ENCODE measurements at regions not wholly inside any gene's neighbourhood (a gene's known extent, or its start where the extent isn't known, plus 50 kb on each side); places are given as distances from the start of the nearest gene placed in this dataset.

- Histone ChIP-seq H3K36me3 (ENCODE audit: insufficient read depth, low read length) (no peaks in the 10 kb centered on the region), H3K4me3 (ENCODE audit: low read length in 2 of 2) (no peak overlapping the region), H3K9me3 (ENCODE audit: control insufficient read depth in 1 of 2, low read length in 2 of 2) (no peaks in the 10 kb centered on the region), H3K27me3 (ENCODE audit: insufficient read depth, low read length) (no peaks in the 10 kb centered on the region), H3K27ac (ENCODE audit: low read depth, low read length) (no peak overlapping the region), H3K4me1 (ENCODE audit: insufficient read depth, low read length) (no peaks in the 10 kb centered on the region)
- Mint-ChIP-seq H3K27ac (no peak overlapping the region), H3K4me1 (no peaks in the 10 kb centered on the region), H3K4me3 (no peak overlapping the region), H3K9me3 (peaks cover 0 to 1% (median 0%) of the 10 kb centered on the region in 8 donors), H3K36me3 (no peaks in the 10 kb centered on the region), H3K27me3 (peaks cover 0 to 2% of the 10 kb centered on the region in 2 donors)
- intact Hi-C loops (cut with micrococcal nuclease), result no loop called here
- no peak for DNase-seq
- ChIA-PET POLR2A (ENCODE audit: partially characterized antibody) (no interaction called here), CTCF (ENCODE audit: partially characterized antibody) (no interaction called here)
Measured at GRCh38 chr4:123844374-123844773, 447.8 kb downstream of the SPRY1 start.

DNA sequence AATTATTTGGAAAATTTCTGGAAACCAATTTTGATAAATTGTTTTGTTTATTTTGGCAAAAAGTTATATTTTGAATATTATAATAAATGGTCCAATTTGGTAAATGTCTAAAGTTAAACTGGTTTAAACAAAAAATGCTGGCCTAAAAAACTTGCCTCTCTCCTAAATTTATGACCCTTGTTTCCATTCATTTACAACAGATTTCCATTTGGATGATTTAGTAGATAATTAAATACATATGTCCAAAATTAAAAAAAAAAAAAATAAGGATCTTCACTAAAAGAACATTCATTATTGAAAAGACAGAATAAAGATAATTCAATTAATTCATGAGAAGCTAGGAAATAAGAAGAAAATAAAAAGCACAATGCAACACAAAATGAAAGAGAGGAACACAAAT is 449.5 kb downstream of the SPRY1 start:
- POLR2A ChIA-PET (ENCODE audit: partially characterized antibody), result no interaction called here
- no peaks in the 10 kb centered on the region for H3K9me3 ChIP-seq (ENCODE audit: control insufficient read depth in 1 of 2, low read length in 2 of 2)

DNA sequence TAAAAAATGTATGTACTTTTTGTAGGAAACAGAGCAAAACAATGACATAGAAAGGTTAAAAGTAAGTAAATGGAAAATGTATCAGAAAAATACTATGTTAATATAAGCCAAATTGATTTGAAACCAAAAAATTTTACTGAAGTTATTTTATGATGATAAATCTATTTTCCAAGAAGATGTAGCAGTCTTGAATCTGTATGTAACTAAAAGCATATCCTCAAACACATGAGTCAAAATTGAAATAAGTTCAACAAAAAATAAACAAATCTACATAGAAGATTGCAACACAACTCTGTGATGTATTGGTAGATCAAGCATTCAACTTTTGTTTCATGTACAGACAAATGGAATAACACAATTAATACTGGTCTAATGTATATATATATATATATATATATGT is 450.0 kb downstream of the SPRY1 start:
- intact Hi-C loops (cut with micrococcal nuclease), result no loop called here
- no peak overlapping the region for H3K27ac Mint-ChIP-seq
- H3K9me3 Mint-ChIP-seq, result peaks cover 0 to 1% (median 0%) of the 10 kb centered on the region in 8 donors
- H3K27me3 Mint-ChIP-seq, result peaks cover 0 to 2% of the 10 kb centered on the region in 2 donors
- Histone ChIP-seq H3K4me3 (ENCODE audit: low read length in 2 of 2) (no peak overlapping the region), H3K27ac (ENCODE audit: low read depth, low read length) (no peak overlapping the region), H3K9me3 (ENCODE audit: control insufficient read depth in 1 of 2, low read length in 2 of 2) (no peaks in the 10 kb centered on the region), H3K36me3 (ENCODE audit: insufficient read depth, low read length) (no peaks in the 10 kb centered on the region), H3K27me3 (ENCODE audit: insufficient read depth, low read length) (no peaks in the 10 kb centered on the region), H3K4me1 (ENCODE audit: insufficient read depth, low read length) (no peaks in the 10 kb centered on the region)
- H3K4me3 Mint-ChIP-seq, result no peak overlapping the region
- H3K36me3 Mint-ChIP-seq, result no peaks in the 10 kb centered on the region
- ChIA-PET CTCF (ENCODE audit: partially characterized antibody) (no interaction called here), POLR2A (ENCODE audit: partially characterized antibody) (no interaction called here)
- DNase-seq, result no peak
- no peaks in the 10 kb centered on the region for H3K4me1 Mint-ChIP-seq

More for the DNA sequence above, 449.5 kb downstream of the SPRY1 start:
- no peaks in the 10 kb centered on the region for H3K36me3 Mint-ChIP-seq
- Histone ChIP-seq H3K36me3 (ENCODE audit: insufficient read depth, low read length) (no peaks in the 10 kb centered on the region), H3K27ac (ENCODE audit: low read depth, low read length) (no peak overlapping the region), H3K27me3 (ENCODE audit: insufficient read depth, low read length) (no peaks in the 10 kb centered on the region), H3K4me1 (ENCODE audit: insufficient read depth, low read length) (no peaks in the 10 kb centered on the region), H3K4me3 (ENCODE audit: low read length in 2 of 2) (no peak overlapping the region)
- no peaks in the 10 kb centered on the region for H3K4me1 Mint-ChIP-seq
- H3K4me3 Mint-ChIP-seq, result no peak overlapping the region
- H3K27ac Mint-ChIP-seq, result no peak overlapping the region
- peaks cover 0 to 2% of the 10 kb centered on the region in 2 donors for H3K27me3 Mint-ChIP-seq
- CTCF ChIA-PET (ENCODE audit: partially characterized antibody), result no interaction called here
- peaks cover 0 to 1% (median 0%) of the 10 kb centered on the region in 8 donors for H3K9me3 Mint-ChIP-seq
- no peak for DNase-seq
- intact Hi-C loops (cut with micrococcal nuclease), result no loop called here

GRCh38 chr4:123848606-123849005 is 452.0 kb downstream of the SPRY1 start:
- H3K4me3 Mint-ChIP-seq, result no peak overlapping the region
- Histone ChIP-seq H3K9me3 (ENCODE audit: control insufficient read depth in 1 of 2, low read length in 2 of 2) (no peaks in the 10 kb centered on the region), H3K4me3 (ENCODE audit: low read length in 2 of 2) (no peak overlapping the region), H3K27ac (ENCODE audit: low read depth, low read length) (no peak overlapping the region), H3K4me1 (ENCODE audit: insufficient read depth, low read length) (no peaks in the 10 kb centered on the region), H3K36me3 (ENCODE audit: insufficient read depth, low read length) (no peaks in the 10 kb centered on the region), H3K27me3 (ENCODE audit: insufficient read depth, low read length) (no peaks in the 10 kb centered on the region)
- peaks cover 0 to 1% (median 0%) of the 10 kb centered on the region in 8 donors for H3K9me3 Mint-ChIP-seq
- H3K36me3 Mint-ChIP-seq, result no peaks in the 10 kb centered on the region
- H3K27ac Mint-ChIP-seq, result no peak overlapping the region
- H3K4me1 Mint-ChIP-seq, result no peaks in the 10 kb centered on the region
- peaks cover 0 to 2% of the 10 kb centered on the region in 2 donors for H3K27me3 Mint-ChIP-seq
- ChIA-PET POLR2A (ENCODE audit: partially characterized antibody) (no interaction called here), CTCF (ENCODE audit: partially characterized antibody) (no interaction called here)
- no peak for DNase-seq
- intact Hi-C loops (cut with micrococcal nuclease), result no loop called here

GRCh38 chr4:123849495-123849894 is 452.9 kb downstream of the SPRY1 start:
- H3K36me3 Mint-ChIP-seq, result no peaks in the 10 kb centered on the region
- Histone ChIP-seq H3K4me3 (ENCODE audit: low read length in 2 of 2) (no peak overlapping the region), H3K27me3 (ENCODE audit: insufficient read depth, low read length) (no peaks in the 10 kb centered on the region), H3K36me3 (ENCODE audit: insufficient read depth, low read length) (no peaks in the 10 kb centered on the region), H3K4me1 (ENCODE audit: insufficient read depth, low read length) (no peaks in the 10 kb centered on the region), H3K9me3 (ENCODE audit: control insufficient read depth in 1 of 2, low read length in 2 of 2) (no peaks in the 10 kb centered on the region), H3K27ac (ENCODE audit: low read depth, low read length) (no peak overlapping the region)
- no peaks in the 10 kb centered on the region for H3K4me1 Mint-ChIP-seq
- H3K27me3 Mint-ChIP-seq, result peaks cover 0 to 2% of the 10 kb centered on the region in 2 donors
- ChIA-PET POLR2A (ENCODE audit: partially characterized antibody) (no interaction called here), CTCF (ENCODE audit: partially characterized antibody) (no interaction called here)
- H3K4me3 Mint-ChIP-seq, result no peak overlapping the region
- no peak for DNase-seq
- intact Hi-C loops (cut with micrococcal nuclease), result no loop called here
- H3K9me3 Mint-ChIP-seq, result no peaks in the 10 kb centered on the region
- H3K27ac Mint-ChIP-seq, result no peak overlapping the region

GRCh38 chr4:123851521-123851920 is 454.9 kb downstream of the SPRY1 start:
- DNase-seq, result no peak
- Mint-ChIP-seq H3K9me3 (no peaks in the 10 kb centered on the region), H3K27ac (no peak overlapping the region), H3K4me1 (no peaks in the 10 kb centered on the region), H3K27me3 (no peaks in the 10 kb centered on the region), H3K4me3 (no peak overlapping the region), H3K36me3 (no peaks in the 10 kb centered on the region)
- Histone ChIP-seq H3K27me3 (ENCODE audit: insufficient read depth, low read length) (no peaks in the 10 kb centered on the region), H3K4me1 (ENCODE audit: insufficient read depth, low read length) (no peaks in the 10 kb centered on the region), H3K4me3 (ENCODE audit: low read length in 2 of 2) (no peak overlapping the region), H3K36me3 (ENCODE audit: insufficient read depth, low read length) (no peaks in the 10 kb centered on the region), H3K27ac (ENCODE audit: low read depth, low read length) (no peak overlapping the region), H3K9me3 (ENCODE audit: control insufficient read depth in 1 of 2, low read length in 2 of 2) (no peaks in the 10 kb centered on the region)
- CTCF ChIA-PET (ENCODE audit: partially characterized antibody), result no interaction called here
- intact Hi-C loops (cut with micrococcal nuclease), result no loop called here
- POLR2A ChIA-PET (ENCODE audit: partially characterized antibody), result no interaction called here

DNA sequence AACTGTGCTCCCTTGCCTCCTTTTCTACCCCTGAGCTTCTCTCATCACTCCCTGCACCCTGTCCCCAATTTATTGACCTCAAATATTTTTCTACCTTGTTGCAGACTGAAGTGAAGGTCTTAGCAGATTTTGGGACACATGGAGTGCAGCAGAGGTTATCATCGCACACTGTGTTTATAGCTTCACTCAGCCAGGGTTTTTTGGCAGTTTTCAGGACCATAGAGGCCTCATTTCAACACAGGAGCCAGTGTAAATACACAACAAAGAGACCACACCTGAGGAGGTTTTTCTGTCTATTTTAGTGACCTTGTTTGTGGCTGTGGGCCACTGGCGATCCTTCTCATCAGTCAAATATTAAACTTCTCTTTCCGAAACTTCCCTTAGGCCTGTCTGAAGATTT is 457.1 kb downstream of the SPRY1 start:
- Histone ChIP-seq H3K4me3 (ENCODE audit: low read length in 2 of 2) (no peak overlapping the region), H3K27ac (ENCODE audit: low read depth, low read length) (no peak overlapping the region), H3K27me3 (ENCODE audit: insufficient read depth, low read length) (no peaks in the 10 kb centered on the region), H3K4me1 (ENCODE audit: insufficient read depth, low read length) (no peaks in the 10 kb centered on the region), H3K9me3 (ENCODE audit: control insufficient read depth in 1 of 2, low read length in 2 of 2) (no peaks in the 10 kb centered on the region), H3K36me3 (ENCODE audit: insufficient read depth, low read length) (no peaks in the 10 kb centered on the region)
- intact Hi-C loops (cut with micrococcal nuclease), result no loop called here
- POLR2A ChIA-PET (ENCODE audit: partially characterized antibody), result no interaction called here
- no peaks in the 10 kb centered on the region for H3K9me3 Mint-ChIP-seq
- H3K27ac Mint-ChIP-seq, result no peak overlapping the region
- DNase-seq, result no peak
- CTCF ChIA-PET (ENCODE audit: partially characterized antibody), result no interaction called here
- no peaks in the 10 kb centered on the region for H3K4me1 Mint-ChIP-seq
- H3K36me3 Mint-ChIP-seq, result no peaks in the 10 kb centered on the region
- H3K27me3 Mint-ChIP-seq, result no peaks in the 10 kb centered on the region
- no peak overlapping the region for H3K4me3 Mint-ChIP-seq
